ENCODE measurements at regions not wholly inside any gene's neighbourhood (a gene's known extent, or its start where the extent isn't known, plus 50 kb on each side); places are given as distances from the start of the nearest gene placed in this dataset.

- TF ChIP-seq CTCF (IDR thresholded peaks at IDR 0.05; ENCODE audit: low read length) (no peak), EZH2 (IDR thresholded peaks at IDR 0.05; ENCODE audit: borderline replicate concordance, low read length) (no peak)
Measured at GRCh38 chr2:196587739-196588138, 51.8 kb upstream of the CCDC150 start.

Data from OCI-LY1 (cell line).